GM18511 (cell line): ENCODE measurements at regions not wholly inside any gene's neighbourhood (a gene's known extent, or its start where the extent isn't known, plus 50 kb on each side); places are given as distances from the start of the nearest gene placed in this dataset.
"Not testable (repeated sequence)": the region's sequence is repeated elsewhere in the genome, so short reads cannot be mapped to it uniquely, and the experiment has no call there.

Source experiments
- ATAC-seq: cut with Tn5 transposase; IDR thresholded peaks from one replicate; pipeline ENCODE4 v1.9.1; 2021; ENCODE audit warnings: mild to moderate bottlenecking, moderate library complexity; ENCODE audit not compliant: unreplicated experiment

- no peak for ATAC-seq
Observed at GRCh38 chr1:229141689-229142377, 129.1 kb upstream of the RAB4A start.

DNA sequence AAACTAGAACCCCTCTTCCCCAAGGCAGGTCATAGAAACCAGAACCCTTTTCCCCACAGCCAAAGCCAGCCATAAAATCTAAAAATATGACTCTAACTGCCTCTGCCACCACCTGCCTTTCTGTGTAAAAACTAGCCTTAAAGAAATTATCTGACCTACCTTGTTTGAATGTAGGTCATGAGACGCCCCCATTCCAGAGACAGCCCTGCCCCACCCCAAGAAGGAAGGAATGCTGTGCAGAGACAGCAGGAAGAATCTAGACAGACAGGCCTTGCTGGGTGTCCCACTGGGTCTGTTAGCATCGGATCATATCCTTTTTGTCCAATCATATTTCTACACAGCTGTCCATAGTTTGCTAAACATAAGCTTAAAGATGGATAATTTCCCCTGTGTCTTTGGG, 128.4 kb upstream of the RAB4A start:
- no peak for ATAC-seq

GRCh38 chr1:229146647-229147046, 124.3 kb upstream of the RAB4A start:
- no peak for ATAC-seq

GRCh38 chr1:229147072-229147471, 123.8 kb upstream of the RAB4A start:
- ATAC-seq, result no peak

GRCh38 chr1:229148041-229148671, 122.8 kb upstream of the RAB4A start:
- no peak for ATAC-seq

GRCh38 chr1:229148743-229149142, 122.2 kb upstream of the RAB4A start:
- no peak for ATAC-seq

DNA sequence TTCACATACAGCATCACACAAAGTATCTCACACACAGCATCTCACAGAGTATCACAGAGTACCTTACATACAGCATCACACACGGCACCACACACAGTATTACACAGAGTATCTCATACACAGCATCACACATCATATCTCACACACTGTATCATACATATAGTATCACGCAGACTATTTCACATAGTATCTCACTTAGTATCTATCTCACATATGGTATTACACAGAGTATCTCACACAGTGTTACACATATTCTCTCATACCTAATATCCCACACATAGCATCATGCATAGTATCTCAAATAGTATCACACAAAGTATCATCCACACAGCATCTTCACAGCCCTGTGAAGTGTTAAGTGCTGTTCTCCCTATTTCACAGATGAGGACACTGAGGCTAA, 121.5 kb upstream of the RAB4A start:
- no peak for ATAC-seq

- no peak for ATAC-seq
Observed at GRCh38 chr1:229150518-229150917, 120.4 kb upstream of the RAB4A start.

GRCh38 chr1:229151412-229151811, 119.5 kb upstream of the RAB4A start:
- ATAC-seq, result not testable (repeated sequence)

- no peak for ATAC-seq
Observed at GRCh38 chr1:229152311-229152710, 118.6 kb upstream of the RAB4A start.

GRCh38 chr1:229153955-229154548, 116.9 kb upstream of the RAB4A start:
- no peak for ATAC-seq

GRCh38 chr1:229154811-229155210, 116.1 kb upstream of the RAB4A start:
- ATAC-seq, result no peak

DNA sequence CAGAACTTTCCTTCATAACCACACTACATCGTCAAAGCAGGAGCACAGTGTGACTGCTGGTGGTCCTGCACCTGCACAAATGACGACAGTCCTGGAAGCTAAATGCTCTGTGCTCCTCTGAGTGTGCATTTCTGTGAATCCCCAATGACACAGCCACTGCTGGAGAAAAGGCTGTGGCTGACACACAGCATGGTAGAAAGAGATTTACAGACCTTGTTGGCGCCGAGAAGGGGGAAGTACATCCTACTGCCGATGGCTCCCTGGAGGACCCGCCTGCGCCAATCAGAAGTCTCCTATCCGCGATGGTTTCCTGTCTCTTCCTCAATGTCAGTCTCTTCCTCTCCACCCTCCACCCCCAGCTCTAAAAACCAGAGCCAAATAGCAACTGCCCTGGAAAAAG, 115.4 kb upstream of the RAB4A start:
- no peak for ATAC-seq

DNA sequence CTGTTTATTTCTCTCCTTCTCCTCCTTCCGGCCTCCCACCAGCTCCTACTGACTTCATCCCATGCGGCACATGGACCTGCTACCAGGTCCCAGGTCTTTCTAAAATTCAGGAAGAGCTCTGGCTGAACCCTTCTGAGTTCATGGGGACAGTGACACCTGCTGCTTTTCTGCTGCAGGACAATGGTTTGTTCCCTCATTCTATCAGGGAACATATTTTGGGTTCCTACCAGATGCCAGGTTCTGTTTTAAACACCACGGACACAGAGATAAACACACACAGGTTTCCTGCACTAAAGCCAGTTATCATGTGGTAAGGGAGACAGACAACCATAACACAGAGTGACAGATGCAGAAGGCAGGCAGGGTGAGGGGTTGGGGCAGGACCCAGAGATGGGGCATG, 114.0 kb upstream of the RAB4A start:
- ATAC-seq, result no peak

- ATAC-seq, result no peak
Observed at GRCh38 chr1:229157480-229157879, 113.4 kb upstream of the RAB4A start.

- no peak for ATAC-seq
Observed at GRCh38 chr1:229158341-229158921, 112.5 kb upstream of the RAB4A start.

GRCh38 chr1:229158927-229159326, 112.0 kb upstream of the RAB4A start:
- no peak for ATAC-seq

DNA sequence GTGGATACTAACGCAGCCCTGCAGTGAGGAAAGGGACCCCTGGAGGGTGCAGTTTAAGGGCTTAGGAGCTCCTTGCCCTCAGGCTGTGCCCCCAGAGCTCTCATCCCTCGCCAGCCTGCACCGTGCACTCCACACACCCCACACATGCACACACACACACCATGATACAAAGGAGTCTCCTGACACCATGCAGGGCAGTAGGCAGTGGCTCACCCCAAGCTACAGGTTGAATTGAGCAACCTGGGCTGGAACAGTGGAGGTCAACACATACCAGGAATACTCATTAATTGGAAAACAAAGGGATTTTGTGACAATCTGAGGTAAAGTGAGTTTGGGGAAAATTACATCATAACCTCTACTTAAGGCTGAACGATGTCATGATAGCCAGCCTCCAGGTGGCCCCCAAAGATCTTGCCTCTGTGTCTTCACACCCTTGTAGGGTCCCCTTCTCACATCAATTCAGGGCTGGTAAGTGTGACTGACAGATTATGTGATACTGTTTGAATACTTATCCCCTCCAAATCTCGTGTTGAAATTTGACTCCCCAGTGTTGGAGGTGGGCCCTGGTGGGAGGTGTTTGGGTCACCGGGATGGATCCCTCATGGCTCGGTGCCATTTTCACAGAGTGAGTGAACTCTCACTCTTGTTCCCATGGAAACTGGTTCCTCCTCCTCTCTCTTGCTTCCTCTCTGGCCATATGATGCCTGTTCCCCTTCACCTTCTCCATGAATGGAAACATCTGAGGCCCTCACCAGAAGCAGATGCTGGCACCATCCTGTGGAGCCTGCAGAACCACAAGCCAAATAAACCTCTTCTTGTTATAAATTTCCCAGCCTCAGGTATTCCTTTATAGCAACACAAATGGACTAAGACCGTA, 111.0 kb upstream of the RAB4A start:
- no peak for ATAC-seq

DNA sequence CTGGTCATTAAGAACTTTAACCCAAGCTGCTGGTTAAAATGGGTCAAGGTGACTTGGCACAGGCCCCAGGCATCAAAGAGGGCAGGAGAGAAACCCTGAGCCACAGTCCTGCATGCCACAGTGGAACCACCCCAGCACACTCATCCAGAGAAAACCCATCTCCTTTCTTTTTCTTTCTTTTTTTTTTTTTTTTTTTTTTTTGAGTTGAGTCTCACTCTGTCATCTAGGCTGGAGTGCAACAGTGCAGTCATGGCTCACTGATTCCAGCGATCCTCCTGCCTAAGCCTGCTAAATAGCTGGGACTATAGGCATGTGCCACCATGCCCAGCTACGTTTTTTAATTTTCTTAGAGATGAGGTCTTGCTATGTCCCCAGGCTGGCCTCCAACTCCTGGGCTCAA, 109.2 kb upstream of the RAB4A start:
- no peak for ATAC-seq

- ATAC-seq, result no peak
Observed at GRCh38 chr1:229162825-229163515, 107.9 kb upstream of the RAB4A start.

DNA sequence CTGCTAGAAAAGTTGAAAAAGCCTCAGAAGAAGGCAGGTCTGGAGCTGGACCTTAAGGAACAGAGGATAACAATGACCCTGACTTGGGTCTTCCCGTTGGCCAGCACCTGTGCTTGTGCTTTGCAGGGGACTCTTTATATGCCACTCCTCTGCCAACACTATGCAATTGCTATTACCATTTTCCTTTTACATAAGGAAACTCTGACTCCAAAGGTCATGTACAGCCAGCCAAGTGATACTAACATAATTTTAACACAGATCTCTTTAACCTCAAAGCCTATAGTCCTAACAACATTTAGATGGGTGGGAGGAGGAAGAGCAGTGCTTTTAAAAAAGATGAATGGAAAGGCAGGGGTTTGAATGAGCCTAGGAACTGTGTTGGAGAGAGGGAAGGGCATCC, 106.6 kb upstream of the RAB4A start:
- ATAC-seq, result no peak
